Osteocyte (in vitro differentiated cells): ENCODE measurements at regions not wholly inside any gene's neighbourhood (a gene's known extent, or its start where the extent isn't known, plus 50 kb on each side); places are given as distances from the start of the nearest gene placed in this dataset.
"Not testable (repeated sequence)": the region's sequence is repeated elsewhere in the genome, so short reads cannot be mapped to it uniquely, and the experiment has no call there.

Source experiments
- DNase-seq: peaks from one replicate; pipeline ENCODE4 v3.0.0; 2021; ENCODE audit warnings: mixed read lengths; ENCODE audit not compliant: unreplicated experiment; ENCODE audit errors: extremely low spot score
- H3K27ac Mint-ChIP-seq: one replicate; pipeline ENCODE4 v1.8.0; 2021; ENCODE audit warnings: mild to moderate bottlenecking, mixed read lengths; ENCODE audit not compliant: unreplicated experiment
- H3K27me3 Mint-ChIP-seq: one replicate; pipeline ENCODE4 v1.8.0; 2021; ENCODE audit warnings: mixed read lengths; ENCODE audit not compliant: unreplicated experiment
- H3K36me3 Mint-ChIP-seq: one replicate; pipeline ENCODE4 v1.8.0; 2021; ENCODE audit warnings: mixed read lengths; ENCODE audit not compliant: unreplicated experiment
- H3K4me1 Mint-ChIP-seq: one replicate; pipeline ENCODE4 v1.8.0; 2021; ENCODE audit warnings: mixed read lengths; ENCODE audit not compliant: unreplicated experiment
- H3K4me3 Mint-ChIP-seq: one replicate; pipeline ENCODE4 v1.8.0; 2021; ENCODE audit warnings: mild to moderate bottlenecking, moderate library complexity, mixed read lengths; ENCODE audit not compliant: unreplicated experiment
- H3K9me3 Mint-ChIP-seq: one replicate; pipeline ENCODE4 v1.8.0; 2021; ENCODE audit warnings: mixed read lengths; ENCODE audit not compliant: unreplicated experiment
- TF ChIP-seq, protein P1 (sequence below): fragments of 200-600 bp; sonication (generic); IDR thresholded peaks from 2 replicates; pipeline ENCODE4 v1.5.0; 2021; ENCODE audit warnings: antibody characterized with exemption, mild to moderate bottlenecking, moderate library complexity

DNA sequence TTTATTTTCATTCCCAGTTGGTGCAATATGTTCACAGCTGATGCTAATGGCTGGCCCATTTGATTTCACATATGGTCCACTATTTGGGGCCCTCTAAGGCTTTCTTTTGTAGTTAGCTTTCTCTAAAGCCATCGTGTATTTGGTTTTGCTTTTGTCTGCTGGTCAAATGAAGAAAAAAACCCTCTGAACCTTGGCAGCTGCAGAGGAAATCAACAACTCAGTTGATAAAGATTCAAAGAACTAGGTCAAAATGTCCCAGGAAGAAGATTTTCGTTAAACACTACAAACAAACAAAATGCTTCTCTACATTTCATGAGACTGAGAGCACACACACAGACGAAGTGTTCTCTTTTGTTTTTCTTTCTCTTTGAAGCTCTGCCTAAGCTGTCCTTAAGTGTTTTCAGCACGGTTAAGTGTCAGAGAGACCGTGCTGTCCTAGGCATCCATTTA, 655.0 kb downstream of the RWDD3 start:
- TF ChIP-seq, protein P1, sequence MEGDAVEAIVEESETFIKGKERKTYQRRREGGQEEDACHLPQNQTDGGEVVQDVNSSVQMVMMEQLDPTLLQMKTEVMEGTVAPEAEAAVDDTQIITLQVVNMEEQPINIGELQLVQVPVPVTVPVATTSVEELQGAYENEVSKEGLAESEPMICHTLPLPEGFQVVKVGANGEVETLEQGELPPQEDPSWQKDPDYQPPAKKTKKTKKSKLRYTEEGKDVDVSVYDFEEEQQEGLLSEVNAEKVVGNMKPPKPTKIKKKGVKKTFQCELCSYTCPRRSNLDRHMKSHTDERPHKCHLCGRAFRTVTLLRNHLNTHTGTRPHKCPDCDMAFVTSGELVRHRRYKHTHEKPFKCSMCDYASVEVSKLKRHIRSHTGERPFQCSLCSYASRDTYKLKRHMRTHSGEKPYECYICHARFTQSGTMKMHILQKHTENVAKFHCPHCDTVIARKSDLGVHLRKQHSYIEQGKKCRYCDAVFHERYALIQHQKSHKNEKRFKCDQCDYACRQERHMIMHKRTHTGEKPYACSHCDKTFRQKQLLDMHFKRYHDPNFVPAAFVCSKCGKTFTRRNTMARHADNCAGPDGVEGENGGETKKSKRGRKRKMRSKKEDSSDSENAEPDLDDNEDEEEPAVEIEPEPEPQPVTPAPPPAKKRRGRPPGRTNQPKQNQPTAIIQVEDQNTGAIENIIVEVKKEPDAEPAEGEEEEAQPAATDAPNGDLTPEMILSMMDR: no peak
- H3K4me1 Mint-ChIP-seq: no peaks in the 10 kb centered on the region
- H3K36me3 Mint-ChIP-seq: no peaks in the 10 kb centered on the region
- no peak overlapping the region for H3K4me3 Mint-ChIP-seq
- H3K27ac Mint-ChIP-seq: no peak overlapping the region
- no peak for DNase-seq
- H3K9me3 Mint-ChIP-seq: no peaks in the 10 kb centered on the region
- peaks cover 25% of the 10 kb centered on the region for H3K27me3 Mint-ChIP-seq

- Mint-ChIP-seq H3K4me3 (no peak overlapping the region), H3K4me1 (no peaks in the 10 kb centered on the region), H3K36me3 (no peaks in the 10 kb centered on the region), H3K27ac (no peak overlapping the region), H3K9me3 (no peaks in the 10 kb centered on the region), H3K27me3 (peaks cover 25% of the 10 kb centered on the region)
- no peak for DNase-seq
- TF ChIP-seq, protein P1: no peak
These were observed 655.4 kb downstream of the RWDD3 start for GRCh38 chr1:95889400-95889799.

DNA sequence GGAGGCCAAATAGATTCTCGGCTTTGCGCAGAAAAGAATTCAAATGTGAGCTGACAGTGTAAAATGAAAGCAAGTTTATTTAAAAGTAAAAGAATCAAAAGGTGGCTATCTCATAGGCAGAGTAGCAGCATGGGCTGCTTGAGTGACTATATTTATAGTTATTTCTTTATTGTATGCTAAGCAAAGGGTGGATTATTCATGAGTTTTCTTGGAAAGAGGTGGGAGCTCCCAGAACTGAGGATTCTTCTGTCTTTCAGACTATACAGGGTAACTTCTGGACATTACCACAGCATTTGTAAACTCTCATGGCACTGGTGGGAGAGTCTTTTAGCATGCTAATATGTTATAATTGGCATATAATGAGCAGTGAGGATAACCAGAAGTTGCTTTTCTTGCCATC, 659.9 kb downstream of the RWDD3 start:
- Mint-ChIP-seq H3K36me3 (no peaks in the 10 kb centered on the region), H3K4me1 (no peaks in the 10 kb centered on the region), H3K9me3 (peaks cover 7% of the 10 kb centered on the region), H3K27ac (no peak overlapping the region), H3K4me3 (no peak overlapping the region), H3K27me3 (peaks cover 8% of the 10 kb centered on the region)
- DNase-seq: no peak
- TF ChIP-seq, protein P1: no peak

- no peaks in the 10 kb centered on the region for H3K36me3 Mint-ChIP-seq
- H3K9me3 Mint-ChIP-seq: peaks cover 5% of the 10 kb centered on the region
- TF ChIP-seq, protein P1: no peak
- DNase-seq: no peak
- H3K27me3 Mint-ChIP-seq: peaks cover 3% of the 10 kb centered on the region
- H3K27ac Mint-ChIP-seq: no peak overlapping the region
- no peak overlapping the region for H3K4me3 Mint-ChIP-seq
- H3K4me1 Mint-ChIP-seq: no peaks in the 10 kb centered on the region
These were observed 669.0 kb downstream of the RWDD3 start for GRCh38 chr1:95903060-95903459.

DNA sequence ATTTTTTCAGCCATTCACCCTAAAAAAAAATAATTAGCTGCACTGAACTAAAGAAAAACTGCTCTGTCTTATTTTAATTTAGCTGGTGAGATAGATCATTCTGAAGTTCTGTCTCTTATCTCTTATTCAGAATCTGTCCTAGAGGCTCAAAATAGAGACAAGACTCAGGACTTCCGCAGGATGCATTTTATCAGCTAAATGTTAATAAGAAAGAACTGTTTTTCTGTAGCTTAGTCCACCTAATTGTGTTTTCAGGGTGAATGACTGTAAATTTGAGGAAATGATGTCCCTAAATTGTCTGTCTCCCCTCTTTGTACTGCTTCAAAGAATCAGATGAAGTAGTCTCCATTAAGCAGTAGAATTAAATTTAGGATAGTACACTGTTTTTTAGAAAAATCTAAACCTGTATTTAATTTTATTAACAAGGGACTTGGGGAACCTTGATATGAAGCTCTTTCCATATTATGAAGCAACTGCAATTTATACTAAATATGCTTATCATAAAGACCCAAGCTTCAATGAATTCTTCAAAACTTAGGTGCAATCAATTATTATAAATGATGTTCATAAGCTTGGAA, 671.9 kb downstream of the RWDD3 start:
- H3K4me1 Mint-ChIP-seq: no peaks in the 10 kb centered on the region
- DNase-seq: no peak
- peaks cover 3% of the 10 kb centered on the region for H3K27me3 Mint-ChIP-seq

GRCh38 chr1:95911739-95912138, 677.7 kb downstream of the RWDD3 start:
- not testable (repeated sequence) for H3K36me3 Mint-ChIP-seq, H3K4me3 Mint-ChIP-seq, H3K27ac Mint-ChIP-seq, DNase-seq, H3K4me1 Mint-ChIP-seq, H3K27me3 Mint-ChIP-seq
- peaks cover 10% of the 10 kb centered on the region for H3K9me3 Mint-ChIP-seq

More for the DNA sequence above, 671.9 kb downstream of the RWDD3 start:
- Mint-ChIP-seq H3K36me3 (no peaks in the 10 kb centered on the region), H3K9me3 (no peaks in the 10 kb centered on the region), H3K27ac (no peak overlapping the region), H3K4me3 (no peak overlapping the region)
- TF ChIP-seq, protein P1: no peak
